DLD1 (cell line): ENCODE measurements at regions not wholly inside any gene's neighbourhood (a gene's known extent, or its start where the extent isn't known, plus 50 kb on each side); places are given as distances from the start of the nearest gene placed in this dataset.
"Not testable (repeated sequence)": the region's sequence is repeated elsewhere in the genome, so short reads cannot be mapped to it uniquely, and the experiment has no call there.

ENCODE experiments used
- in situ Hi-C: cut with HindIII; loops from 2 replicates; pipeline ENCODE4 v1.10.0; 2017; ENCODE audit warnings: low sequenced_read_pairs

DNA sequence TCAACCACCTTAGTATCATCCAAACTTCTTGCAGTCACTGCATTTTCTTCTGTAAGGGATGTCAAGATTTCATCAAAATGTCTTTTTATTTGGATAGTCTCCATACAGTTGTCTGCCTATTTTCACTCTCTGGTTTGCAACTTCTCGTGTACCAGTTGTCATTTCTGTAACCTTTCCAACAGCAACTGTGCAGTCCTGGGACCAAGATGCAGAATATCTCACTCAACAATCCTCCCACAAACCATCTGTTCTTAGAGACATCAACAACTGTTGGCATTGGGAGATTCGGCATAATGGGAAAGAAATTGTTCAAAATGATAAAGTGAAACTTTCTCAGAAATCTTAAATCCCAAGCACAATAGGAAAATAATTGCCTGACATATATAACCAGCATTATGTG is 933.6 kb upstream of the SLC39A10 start:
- in situ Hi-C loops, result no loop called here

DNA sequence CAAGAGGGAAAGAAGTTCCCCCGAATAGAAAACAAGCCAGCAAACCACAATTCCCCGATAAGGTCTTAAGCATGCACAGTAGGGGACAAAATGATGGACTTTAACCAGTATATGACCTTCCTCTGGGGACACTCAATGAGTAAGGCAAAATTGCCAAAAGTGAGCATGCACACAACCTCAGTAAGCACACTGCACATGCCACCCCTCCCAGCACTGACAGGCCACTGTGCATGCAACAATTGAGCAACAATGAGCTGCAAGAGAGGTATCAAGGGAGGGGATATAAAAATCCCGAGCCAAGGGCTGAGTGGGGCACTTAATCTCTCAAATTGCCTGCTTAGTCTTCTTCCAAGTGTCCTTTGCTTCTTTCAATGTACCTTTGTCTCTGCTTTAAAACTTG is 935.8 kb upstream of the SLC39A10 start:
- in situ Hi-C loops, result no loop called here

DNA sequence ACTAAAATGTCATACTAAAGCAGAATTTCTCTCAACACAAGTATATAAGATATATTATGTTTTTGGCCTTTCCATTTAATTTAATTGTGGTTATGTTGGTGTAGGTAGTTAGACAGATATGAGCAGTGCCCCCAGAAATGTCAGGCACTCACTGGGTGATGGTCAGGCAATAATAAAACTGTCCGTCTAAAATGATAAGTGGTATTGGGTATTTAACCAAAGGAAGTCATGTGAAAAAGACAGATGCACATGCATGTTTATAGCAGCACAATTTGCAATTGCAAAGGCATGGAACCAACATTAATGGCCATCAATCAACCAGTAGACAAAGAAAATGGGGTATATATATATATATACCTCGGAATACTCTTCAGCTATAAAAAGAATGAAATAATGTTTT is 936.6 kb upstream of the SLC39A10 start:
- in situ Hi-C loops, result no loop called here

DNA sequence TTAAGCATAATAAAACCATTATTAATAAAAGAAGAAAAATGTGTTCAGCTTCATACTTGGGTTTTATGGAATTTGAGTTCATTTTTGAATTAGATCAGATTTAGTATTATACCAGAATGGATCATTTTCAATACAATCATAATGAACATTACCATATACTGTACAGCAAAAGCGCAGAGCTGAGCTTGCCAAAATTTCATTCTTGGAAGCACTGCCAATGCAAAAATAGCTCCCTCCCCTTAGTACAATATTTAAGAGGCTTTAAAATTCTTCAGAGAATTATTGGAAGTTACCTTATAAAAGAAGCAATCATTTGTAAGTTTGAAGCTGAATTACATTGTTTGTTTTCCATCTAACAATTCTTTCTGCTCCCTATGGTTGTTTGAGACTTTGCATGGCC is 938.1 kb upstream of the SLC39A10 start:
- in situ Hi-C loops, result no loop called here

DNA sequence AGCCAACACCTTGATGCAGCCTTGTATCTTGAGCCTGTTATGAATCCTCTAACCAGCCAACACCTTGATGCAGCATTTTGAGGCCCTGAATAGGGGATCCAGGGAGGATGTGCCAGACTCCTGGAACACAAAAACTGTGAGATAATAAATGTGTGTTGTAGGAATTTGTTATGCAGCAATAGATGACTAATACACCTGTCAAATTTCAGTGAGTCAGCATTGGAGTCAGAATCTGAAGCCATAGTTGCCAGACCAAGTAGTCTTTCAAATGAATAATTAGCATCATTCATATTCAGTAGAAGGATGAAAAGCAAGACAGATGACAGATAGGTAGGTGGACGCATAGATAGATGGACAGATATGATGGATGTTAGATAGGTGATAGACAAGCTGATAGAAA is 942.5 kb upstream of the SLC39A10 start:
- in situ Hi-C loops, result no loop called here

DNA sequence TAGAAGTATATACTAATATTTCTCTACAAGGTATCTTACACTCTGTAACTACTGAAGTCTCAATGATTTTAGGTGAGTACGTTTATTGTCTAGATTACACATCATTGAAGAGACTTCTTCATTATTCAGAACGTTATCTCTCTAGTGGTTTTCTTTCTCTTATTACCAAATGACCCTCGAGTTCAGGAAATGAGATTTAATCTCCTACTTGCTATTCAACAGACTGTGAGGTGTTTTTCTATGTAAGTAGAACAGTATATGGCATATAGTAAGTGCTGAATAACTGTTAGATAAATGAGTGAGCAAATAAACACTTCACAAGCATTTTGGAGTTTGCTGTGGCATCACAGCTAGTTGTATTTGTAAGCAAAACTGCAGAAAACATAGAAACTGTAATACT is 947.2 kb upstream of the SLC39A10 start:
- in situ Hi-C loops, result no loop called here

DNA sequence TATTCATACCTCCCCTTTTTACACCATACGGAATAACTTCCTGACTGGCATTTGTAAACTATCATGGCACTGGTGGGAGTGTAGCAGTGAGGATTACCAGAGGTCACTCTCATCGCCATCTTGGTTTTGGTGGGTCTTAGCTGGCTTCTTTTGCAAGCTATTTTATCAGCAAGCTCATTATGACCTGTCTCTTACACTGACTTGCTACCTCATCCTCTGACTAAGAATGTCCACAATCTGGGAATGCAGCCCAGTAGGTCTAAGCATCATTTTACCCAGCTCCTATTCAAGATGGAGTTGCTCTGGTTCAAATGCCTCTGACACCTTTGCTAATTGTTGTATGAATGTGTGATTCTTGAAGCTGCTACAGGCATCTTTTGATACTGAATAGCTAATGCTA is 950.8 kb upstream of the SLC39A10 start:
- in situ Hi-C loops, result no loop called here

DNA sequence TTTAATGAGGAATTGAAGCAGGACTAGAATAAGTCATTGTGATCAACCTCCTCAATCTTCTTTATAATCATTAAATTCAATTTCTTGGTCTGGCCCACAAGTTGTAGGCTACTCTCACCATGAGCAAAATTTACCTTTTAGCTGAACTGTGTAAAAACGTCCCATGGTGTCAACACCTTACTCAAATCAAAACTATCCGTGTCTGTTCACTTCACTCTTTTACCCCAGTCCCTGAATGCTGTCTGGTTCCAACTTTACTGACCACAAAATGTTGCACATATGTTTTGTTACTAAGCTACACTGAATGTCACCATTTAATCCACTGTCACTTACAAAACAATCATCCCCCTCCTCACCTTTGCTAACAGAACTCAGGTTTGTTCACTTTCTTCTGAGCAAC is 951.6 kb upstream of the SLC39A10 start:
- in situ Hi-C loops, result no loop called here

DNA sequence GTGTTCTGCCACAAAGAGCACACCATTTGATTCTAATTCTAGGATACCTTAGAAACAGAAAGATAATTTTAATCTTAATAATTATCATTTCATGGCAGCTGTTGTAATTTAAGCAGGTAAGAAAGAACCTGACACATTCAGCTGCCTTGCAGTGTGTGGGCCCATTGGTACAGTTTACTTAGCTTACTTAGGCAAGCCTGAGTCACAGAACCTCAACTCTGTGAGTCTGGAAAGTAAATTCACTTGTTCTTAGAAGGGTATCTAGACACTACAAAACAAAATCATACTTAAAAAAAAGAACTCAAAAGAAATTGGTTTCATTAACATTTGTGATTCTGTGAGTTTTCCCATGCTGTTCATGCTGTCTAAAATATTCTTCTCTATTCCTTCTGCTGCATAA is 956.3 kb upstream of the SLC39A10 start:
- in situ Hi-C loops, result no loop called here

DNA sequence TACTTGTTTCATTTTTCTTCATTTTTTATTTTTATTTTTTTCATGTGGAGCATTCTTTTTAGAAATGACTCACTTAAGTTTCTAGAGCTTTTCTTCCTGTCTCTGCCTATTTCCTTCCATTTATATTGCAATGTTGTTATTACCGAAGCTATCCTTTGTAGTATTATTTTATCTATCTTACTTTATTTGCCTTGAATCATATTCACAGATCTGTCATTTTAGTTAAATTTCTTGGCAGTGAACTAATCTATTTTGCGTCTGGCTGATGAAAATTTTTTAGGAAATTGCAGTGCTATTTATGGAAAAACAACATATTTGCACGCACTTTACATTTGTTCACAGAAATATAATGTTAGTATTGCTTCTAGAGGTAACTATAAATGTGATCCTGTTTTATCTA is 956.9 kb upstream of the SLC39A10 start:
- in situ Hi-C loops, result no loop called here

DNA sequence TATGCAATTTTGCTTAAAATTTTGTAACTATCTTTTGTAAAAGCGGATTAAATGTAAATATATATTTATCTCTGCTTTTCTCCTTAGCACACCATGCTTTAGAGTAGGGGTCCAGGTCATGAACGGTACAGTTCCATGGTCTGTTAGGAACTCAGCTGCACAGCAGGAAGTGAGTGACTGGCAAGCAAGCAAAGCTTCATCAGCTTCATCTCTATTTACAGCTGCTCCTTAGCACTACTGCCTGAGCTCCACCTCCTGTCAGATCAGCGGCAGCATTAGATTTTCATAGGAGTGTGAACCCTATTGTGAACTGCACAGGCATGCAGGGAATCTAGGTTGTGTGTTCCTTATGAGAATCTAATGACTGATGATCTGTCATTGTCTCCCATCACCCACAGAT is 959.0 kb upstream of the SLC39A10 start:
- in situ Hi-C loops, result no loop called here

DNA sequence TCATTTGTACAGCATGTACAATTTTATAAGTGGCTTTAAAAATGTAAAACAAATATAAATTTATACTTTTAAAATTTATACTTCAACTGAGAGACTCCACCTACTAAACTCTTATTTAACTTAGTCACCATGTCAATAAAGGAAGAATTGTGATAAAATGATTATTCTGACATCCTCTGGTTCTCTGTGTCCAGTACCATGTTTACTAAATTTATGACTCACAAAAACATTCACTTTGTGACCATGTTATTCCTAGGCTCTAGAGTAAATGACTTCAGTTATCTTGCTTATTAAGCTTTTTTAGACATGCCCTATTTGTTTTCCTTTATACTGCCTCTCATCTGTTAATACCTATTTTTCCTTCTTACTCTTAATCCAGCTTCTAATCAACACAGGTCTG is 959.6 kb upstream of the SLC39A10 start:
- in situ Hi-C loops, result no loop called here

DNA sequence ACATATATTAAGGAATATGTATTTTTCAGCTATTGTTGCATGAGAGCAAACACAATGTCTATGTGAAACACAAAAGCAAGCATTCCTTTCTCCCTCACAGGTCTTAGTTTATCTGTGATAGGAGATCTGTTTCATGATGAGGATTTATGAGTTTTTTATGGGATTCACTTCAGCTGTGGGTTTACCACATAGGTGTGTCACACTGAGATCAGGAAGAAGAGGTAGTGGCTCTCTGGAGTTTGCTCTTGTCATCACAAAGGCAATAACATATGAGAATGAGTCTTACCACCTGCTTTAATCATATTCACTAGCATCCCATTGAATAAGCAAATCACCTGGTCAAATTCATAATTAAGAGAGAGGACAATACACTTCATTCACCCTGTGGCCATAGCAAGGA is 960.3 kb upstream of the SLC39A10 start:
- in situ Hi-C loops, result no loop called here

DNA sequence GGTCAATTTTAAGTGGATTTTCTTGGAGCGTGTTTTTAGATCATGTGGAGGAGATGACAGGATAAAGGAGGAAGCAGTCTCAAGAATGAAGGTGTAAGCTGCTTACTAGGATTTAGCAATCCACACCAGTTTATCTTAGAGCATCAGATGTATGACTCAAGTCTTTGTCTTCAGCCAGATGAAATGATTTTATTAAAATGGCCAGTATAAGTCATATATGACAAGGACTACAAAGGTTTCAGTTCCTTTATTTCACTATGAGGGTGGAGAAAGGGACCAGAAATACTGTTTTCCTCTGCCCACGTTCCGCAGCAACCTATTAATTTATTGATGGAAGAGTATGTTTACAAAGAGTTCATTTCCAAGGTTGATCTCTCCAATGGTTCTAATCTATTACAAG is 970.5 kb upstream of the SLC39A10 start:
- in situ Hi-C loops, result no loop called here

DNA sequence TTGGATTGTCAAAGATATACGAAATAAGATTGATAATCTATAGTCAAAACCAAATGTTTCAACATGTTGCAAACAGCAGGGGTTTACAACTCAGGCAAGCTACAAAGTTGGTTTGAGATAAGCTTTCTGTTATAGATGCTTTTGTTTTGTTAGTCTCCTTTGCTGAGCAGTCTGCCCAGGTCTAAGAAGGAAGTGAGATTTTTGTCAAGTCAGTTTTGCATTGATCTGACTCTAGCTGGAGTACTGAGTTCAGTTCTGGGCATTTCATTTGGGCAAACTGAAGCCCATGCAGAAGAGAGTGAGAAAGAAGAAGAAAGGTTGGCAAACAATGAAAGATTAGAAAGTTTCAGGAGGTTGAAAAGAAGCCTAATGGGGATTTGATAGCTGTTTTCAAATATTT is 983.0 kb upstream of the SLC39A10 start:
- in situ Hi-C loops, result no loop called here

DNA sequence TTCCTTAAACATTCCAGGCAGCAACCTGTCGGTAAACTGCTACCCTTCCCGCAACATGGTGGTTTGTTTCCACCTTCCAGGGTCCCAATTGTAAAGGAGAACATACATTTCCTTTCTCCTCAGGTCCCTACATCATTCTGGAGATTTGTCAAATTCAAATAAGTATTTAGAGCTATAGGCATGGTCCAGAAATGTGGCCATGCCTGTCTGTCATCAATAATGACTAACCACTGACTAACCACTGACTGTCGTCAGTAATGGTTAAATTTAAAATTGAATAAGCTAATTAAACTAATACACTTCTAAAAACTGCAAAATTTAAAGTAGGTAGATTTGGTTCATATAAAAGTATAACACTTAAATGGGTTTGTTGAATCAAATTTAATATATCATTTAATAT is 984.0 kb upstream of the SLC39A10 start:
- in situ Hi-C loops, result no loop called here

DNA sequence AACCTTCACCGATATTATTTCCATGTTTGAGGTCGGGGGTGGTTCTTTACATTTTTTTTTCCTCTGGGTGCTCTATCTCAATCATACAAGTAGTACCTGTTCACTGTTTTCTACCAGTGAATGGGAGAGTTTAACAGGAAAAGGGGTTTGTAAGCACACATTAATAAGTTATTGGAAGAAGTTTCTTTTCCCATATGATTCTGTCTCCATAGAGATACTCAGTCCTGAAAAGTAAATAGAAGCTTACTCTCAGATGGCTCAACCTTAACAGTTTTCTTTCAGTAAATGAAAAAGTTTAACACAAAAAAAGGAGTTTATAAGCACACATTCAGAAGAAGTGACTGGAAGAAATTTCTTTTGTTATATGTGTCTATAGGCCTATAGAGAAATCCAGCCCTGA is 995.6 kb upstream of the SLC39A10 start:
- in situ Hi-C loops, result no loop called here

DNA sequence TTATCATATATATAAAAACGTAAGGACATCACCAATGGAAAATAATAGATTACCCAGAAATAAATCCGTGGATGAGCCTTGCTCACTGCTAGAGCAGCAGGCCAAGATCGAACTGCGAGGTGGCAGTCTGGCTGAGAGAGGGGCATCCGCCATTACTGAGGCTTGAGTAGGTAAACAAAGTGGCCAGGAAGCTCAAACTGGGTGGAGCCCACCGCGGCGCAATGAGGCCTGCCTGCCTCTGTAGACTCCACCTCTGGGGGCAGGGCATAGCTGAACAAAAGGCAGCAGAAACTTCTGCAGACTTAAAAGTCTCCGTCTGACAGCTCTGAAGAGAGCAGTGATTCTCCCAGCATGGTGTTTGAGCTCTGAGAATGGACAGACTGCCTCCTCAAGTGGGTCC is 1018.0 kb upstream of the SLC39A10 start:
- in situ Hi-C loops, result not testable (repeated sequence)

DNA sequence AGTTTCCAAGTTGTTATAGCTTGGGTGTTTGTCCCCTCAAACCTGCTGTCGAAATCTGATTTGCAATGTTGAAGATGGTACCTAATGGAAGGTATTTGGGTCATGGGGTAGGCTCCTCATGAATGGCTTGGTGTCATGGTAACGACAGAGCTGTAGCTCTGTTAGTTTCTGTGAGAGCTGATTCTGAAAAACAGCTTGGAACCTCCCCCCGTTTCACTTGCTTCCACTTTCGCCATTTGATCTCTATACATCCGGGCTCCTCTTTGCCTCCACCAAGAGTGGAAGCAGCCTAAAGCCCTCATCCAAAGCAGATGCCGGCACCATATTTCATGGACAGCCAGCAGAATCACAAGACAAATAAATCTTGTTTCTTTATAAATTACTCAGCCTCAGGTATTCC is 1035.1 kb upstream of the SLC39A10 start:
- in situ Hi-C loops, result no loop called here

DNA sequence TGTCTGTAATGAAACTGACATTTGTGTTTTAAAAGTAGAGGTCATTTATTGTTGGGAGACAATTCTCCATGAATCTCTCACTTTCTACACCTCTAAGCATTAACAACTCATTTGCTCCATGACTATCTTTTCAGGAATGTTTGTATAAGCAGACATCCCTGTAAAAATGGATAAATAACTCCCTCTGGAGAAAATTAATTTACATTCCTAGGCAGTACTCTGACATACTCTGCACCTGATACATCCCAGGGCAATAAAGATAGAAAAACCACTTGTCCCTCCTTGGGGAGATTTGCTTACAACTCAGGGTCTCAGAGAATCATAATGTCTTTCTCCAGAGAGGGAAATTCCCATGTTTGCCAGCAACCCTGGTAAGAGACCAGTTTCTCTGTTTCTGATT is 1037.7 kb upstream of the SLC39A10 start:
- in situ Hi-C loops, result no loop called here

DNA sequence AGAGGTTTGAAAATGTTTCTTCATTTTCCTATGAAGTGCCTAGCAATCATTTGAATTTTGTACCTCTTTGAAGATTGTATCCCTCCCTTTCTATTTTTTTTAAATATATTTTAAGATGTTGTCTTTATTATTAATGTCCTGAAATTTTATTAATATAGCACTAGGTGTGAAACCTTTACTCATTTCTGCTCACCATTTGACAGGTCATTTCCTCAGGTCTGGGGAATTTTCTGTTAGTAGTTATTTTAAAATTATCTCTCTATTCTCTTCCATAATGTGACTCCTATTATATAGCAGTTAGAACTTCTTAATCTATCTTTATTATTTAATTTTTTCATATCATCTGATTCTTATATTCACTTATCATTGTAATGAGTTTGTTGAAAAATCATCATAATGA is 1038.6 kb upstream of the SLC39A10 start:
- in situ Hi-C loops, result no loop called here

DNA sequence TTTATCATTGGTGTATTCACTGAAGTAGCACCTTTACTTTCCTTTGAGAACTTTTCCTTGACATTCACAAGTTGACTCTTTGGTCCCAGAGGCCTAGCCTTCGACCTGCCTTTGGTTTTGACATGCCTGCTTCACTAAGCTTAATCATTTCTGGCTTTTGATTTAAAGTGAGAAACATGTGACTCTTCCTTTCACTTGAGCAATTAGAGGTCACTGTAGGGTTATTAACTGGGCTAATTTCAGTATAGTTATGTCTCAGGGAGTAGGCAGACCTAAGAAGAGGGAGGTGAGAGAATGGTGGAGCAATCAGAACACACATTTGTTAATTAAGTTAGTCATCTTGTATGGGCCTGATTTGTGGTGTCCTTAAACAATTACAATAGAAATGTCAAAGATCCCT is 1040.7 kb upstream of the SLC39A10 start:
- in situ Hi-C loops, result no loop called here

DNA sequence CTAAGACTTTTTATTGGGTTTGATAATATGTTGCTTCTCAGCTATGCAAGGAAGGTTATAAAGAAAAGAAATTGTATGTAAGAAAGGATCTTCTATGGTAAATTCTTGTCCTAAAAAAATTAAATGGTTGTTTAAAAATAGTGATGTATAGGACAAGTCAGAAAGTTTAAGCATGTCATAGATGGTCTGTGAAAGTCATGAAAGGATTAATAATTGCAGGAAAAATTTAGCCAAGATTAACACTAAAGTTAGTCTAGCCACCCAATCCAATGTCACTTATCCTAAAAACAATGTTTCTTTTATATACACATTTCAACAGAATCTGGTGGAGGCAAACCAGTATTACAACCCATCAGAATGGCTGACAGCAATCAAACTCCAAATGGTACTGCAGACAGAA is 1046.7 kb upstream of the SLC39A10 start:
- in situ Hi-C loops, result no loop called here

DNA sequence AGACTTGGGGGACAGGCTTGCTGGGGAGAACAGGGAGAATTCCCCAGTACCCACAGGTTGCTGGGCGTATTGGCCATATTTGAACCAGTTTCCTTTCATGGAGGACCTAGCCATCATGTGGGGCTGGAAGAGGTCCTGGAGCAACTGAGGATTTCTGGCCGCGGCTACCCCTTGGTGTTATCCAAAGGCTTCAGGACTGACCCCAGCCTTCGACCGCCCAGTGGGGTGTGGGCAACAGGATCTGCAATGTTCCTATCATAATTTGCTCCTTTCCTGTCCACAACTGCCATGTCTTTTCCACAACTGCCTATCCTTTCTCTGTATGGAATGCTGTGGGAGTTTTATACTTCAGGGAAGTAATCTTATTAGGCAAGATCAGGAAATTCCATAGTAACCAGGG is 1053.6 kb upstream of the SLC39A10 start:
- in situ Hi-C loops, result no loop called here
